Nephron (organoid): ENCODE measurements at regions not wholly inside any gene's neighbourhood (a gene's known extent, or its start where the extent isn't known, plus 50 kb on each side); places are given as distances from the start of the nearest gene placed in this dataset.

Source experiments
- H3K27ac Mint-ChIP-seq, 3 experiments: 2 replicates each; pipeline ENCODE4 v1.8.0; 2020; ENCODE audit warnings: mixed read lengths in 3 of 3, mild to moderate bottlenecking in 2 of 3, moderate library complexity in 1 of 3
- H3K27me3 Mint-ChIP-seq: 2 replicates; pipeline ENCODE4 v1.8.0; 2021; ENCODE audit warnings: low read depth, mild to moderate bottlenecking, moderate library complexity, mixed read lengths
- H3K36me3 Mint-ChIP-seq: 2 replicates; pipeline ENCODE4 v1.8.0; 2020; ENCODE audit warnings: low read depth, mixed read lengths
- H3K4me1 Mint-ChIP-seq: 2 replicates; pipeline ENCODE4 v1.8.0; 2020; ENCODE audit warnings: mixed read lengths
- H3K4me3 Mint-ChIP-seq, 3 experiments: 2 replicates each; pipeline ENCODE4 v1.8.0; 2020; ENCODE audit warnings: mild to moderate bottlenecking in 3 of 3, mixed read lengths in 3 of 3, moderate library complexity in 2 of 3
- H3K9me3 Mint-ChIP-seq: 2 replicates; pipeline ENCODE4 v1.8.0; 2020; ENCODE audit warnings: mixed read lengths
- CTCF ChIP-seq, 3 experiments: fragments of 200-600 bp; sonication (generic); IDR thresholded peaks; one replicate each; pipeline ENCODE4 v1.5.0; 2021; ENCODE audit warnings: antibody characterized with exemption in 3 of 3; ENCODE audit not compliant: unreplicated experiment in 3 of 3

- peaks cover 4% of the 10 kb centered on the region for H3K4me1 Mint-ChIP-seq
- no peak overlapping the region for H3K4me3 Mint-ChIP-seq
- no peak for TF ChIP-seq CTCF (IDR thresholded peaks at IDR 0.05; ENCODE audit: unreplicated experiment in 3 of 3)
- H3K27ac Mint-ChIP-seq, result no peak overlapping the region
- peaks cover 15% of the 10 kb centered on the region for H3K36me3 Mint-ChIP-seq
- H3K9me3 Mint-ChIP-seq, result peaks cover 13% of the 10 kb centered on the region
- peaks cover 6% of the 10 kb centered on the region for H3K27me3 Mint-ChIP-seq
Measured at GRCh38 chr7:156590212-156590611, 50.4 kb upstream of the RNF32 start.

- no peak for TF ChIP-seq CTCF (IDR thresholded peaks at IDR 0.05; ENCODE audit: unreplicated experiment in 3 of 3)
- no peak overlapping the region for H3K4me3 Mint-ChIP-seq
- H3K36me3 Mint-ChIP-seq, result peaks cover 15% of the 10 kb centered on the region
- no peak overlapping the region for H3K27ac Mint-ChIP-seq
- H3K27me3 Mint-ChIP-seq, result peaks cover 6% of the 10 kb centered on the region
- H3K9me3 Mint-ChIP-seq, result peaks cover 13% of the 10 kb centered on the region
- H3K4me1 Mint-ChIP-seq, result peaks cover 4% of the 10 kb centered on the region
Measured at GRCh38 chr7:156589808-156590207, 50.8 kb upstream of the RNF32 start.

- Mint-ChIP-seq H3K9me3 (peaks cover 10% of the 10 kb centered on the region), H3K36me3 (peaks cover 4% of the 10 kb centered on the region), H3K4me1 (peaks cover 4% of the 10 kb centered on the region), H3K4me3 (no peak overlapping the region), H3K27me3 (peaks cover under 1% of the 10 kb centered on the region), H3K27ac (no peak overlapping the region)
- no peak for TF ChIP-seq CTCF (IDR thresholded peaks at IDR 0.05; ENCODE audit: unreplicated experiment in 3 of 3)
Measured at GRCh38 chr7:156585926-156586325, 54.6 kb upstream of the RNF32 start.

GRCh38 chr7:156585025-156585648 is 55.4 kb upstream of the RNF32 start:
- Mint-ChIP-seq H3K27ac (no peak overlapping the region), H3K27me3 (peaks cover 4% of the 10 kb centered on the region), H3K4me1 (peaks cover 4% of the 10 kb centered on the region), H3K36me3 (peaks cover 4% of the 10 kb centered on the region), H3K9me3 (peaks cover 10% of the 10 kb centered on the region), H3K4me3 (no peak overlapping the region)
- TF ChIP-seq CTCF (IDR thresholded peaks at IDR 0.05; ENCODE audit: unreplicated experiment in 3 of 3), result no peak

- TF ChIP-seq CTCF (IDR thresholded peaks at IDR 0.05; ENCODE audit: unreplicated experiment in 3 of 3), result no peak
- H3K36me3 Mint-ChIP-seq, result peaks cover 4% of the 10 kb centered on the region
- no peak overlapping the region for H3K27ac Mint-ChIP-seq
- no peak overlapping the region for H3K4me3 Mint-ChIP-seq
- peaks cover 10% of the 10 kb centered on the region for H3K9me3 Mint-ChIP-seq
- peaks cover 6% of the 10 kb centered on the region for H3K4me1 Mint-ChIP-seq
- H3K27me3 Mint-ChIP-seq, result peaks cover 15% of the 10 kb centered on the region
Measured at GRCh38 chr7:156582591-156583123, 57.9 kb upstream of the RNF32 start.

- Mint-ChIP-seq H3K36me3 (peaks cover 4% of the 10 kb centered on the region), H3K27me3 (peaks cover 21% of the 10 kb centered on the region), H3K4me3 (no peak overlapping the region), H3K4me1 (peaks cover 12% of the 10 kb centered on the region), H3K27ac (no peak overlapping the region), H3K9me3 (no peaks in the 10 kb centered on the region)
- no peak for TF ChIP-seq CTCF (IDR thresholded peaks at IDR 0.05; ENCODE audit: unreplicated experiment in 3 of 3)
Measured at GRCh38 chr7:156580036-156580435, 60.5 kb upstream of the RNF32 start.
